ENCODE measurements at regions not wholly inside any gene's neighbourhood (a gene's known extent, or its start where the extent isn't known, plus 50 kb on each side); places are given as distances from the start of the nearest gene placed in this dataset.

GRCh38 chr9:19642256-19642655, 146.6 kb downstream of the SLC24A2 start:
- no peak for TF ChIP-seq POLR2A (IDR thresholded peaks at IDR 0.05)
- TF ChIP-seq CTCF (IDR thresholded peaks at IDR 0.05), result no peak
- TF ChIP-seq POLR2AphosphoS5 (IDR thresholded peaks at IDR 0.05), result no peak
- no peak for TF ChIP-seq EP300 (IDR thresholded peaks at IDR 0.05)

Measured in sigmoid colon (tissue), 4 donors.